ENCODE measurements at regions not wholly inside any gene's neighbourhood (a gene's known extent, or its start where the extent isn't known, plus 50 kb on each side); places are given as distances from the start of the nearest gene placed in this dataset.

- Histone ChIP-seq H3K4me1 (ENCODE audit: control insufficient read depth, insufficient read depth, low read length) (no peaks in the 10 kb centered on the region), H3K27ac (ENCODE audit: extremely low read depth, low read depth, low read length) (no peak overlapping the region), H3K9me3 (ENCODE audit: control insufficient read depth, insufficient read depth, low read depth, low read length) (no peaks in the 10 kb centered on the region), H3K36me3 (ENCODE audit: control insufficient read depth in 2 of 2, insufficient read depth in 1 of 2, low read length in 2 of 2) (no peaks in the 10 kb centered on the region), H3K4me3 (ENCODE audit: low read depth, low read length) (no peak overlapping the region)
- TF ChIP-seq KLF1 (tag by site-specific recombination; IDR thresholded peaks at IDR 0.05) (no peak), ZNF140 (tag by site-specific recombination; IDR thresholded peaks at IDR 0.05) (no peak), ZNF626 (tag by site-specific recombination; IDR thresholded peaks at IDR 0.05) (no peak), ZBTB20 (tag by site-specific recombination; IDR thresholded peaks at IDR 0.05) (no peak), ZNF707 (tag by site-specific recombination; IDR thresholded peaks at IDR 0.05) (no peak)
- ChIA-PET CTCF (no interaction called here), POLR2A (no interaction called here)
These were observed 183.9 kb downstream of the ETNK1 start for GRCh38 chr12:22808860-22809259.

GRCh38 chr12:22810036-22810435 is 185.1 kb downstream of the ETNK1 start:
- no peaks in the 10 kb centered on the region for H3K4me1 ChIP-seq (ENCODE audit: control insufficient read depth, insufficient read depth, low read length)
- H3K36me3 ChIP-seq (ENCODE audit: control insufficient read depth in 2 of 2, insufficient read depth in 1 of 2, low read length in 2 of 2) = no peaks in the 10 kb centered on the region
- H3K27ac ChIP-seq (ENCODE audit: extremely low read depth, low read depth, low read length) = no peak overlapping the region
- POLR2A ChIA-PET = no interaction called here
- CTCF ChIA-PET = interaction anchor here (0.6 kb wide), 1 partner anchor 306 kb away, joined by 3 read pairs; no protein-coding TSS in a partner anchor
- no peaks in the 10 kb centered on the region for H3K9me3 ChIP-seq (ENCODE audit: control insufficient read depth, insufficient read depth, low read depth, low read length)
- no peak for TF ChIP-seq ZNF155 (tag by site-specific recombination; IDR thresholded peaks at IDR 0.05)
- H3K4me3 ChIP-seq (ENCODE audit: low read depth, low read length) = no peak overlapping the region

GRCh38 chr12:22812531-22812930 is 187.6 kb downstream of the ETNK1 start:
- H3K36me3 ChIP-seq (ENCODE audit: control insufficient read depth in 2 of 2, insufficient read depth in 1 of 2, low read length in 2 of 2) = no peaks in the 10 kb centered on the region
- ChIA-PET POLR2A (no interaction called here), CTCF (no interaction called here)
- TF ChIP-seq ZNF404 (tag by site-specific recombination; IDR thresholded peaks at IDR 0.05) (no peak), ZNF354C (tag by site-specific recombination; IDR thresholded peaks at IDR 0.05; ENCODE audit: borderline replicate concordance, low read depth) (no peak), ZNF114 (tag by site-specific recombination; IDR thresholded peaks at IDR 0.05) (no peak), ZNF549 (tag by site-specific recombination; IDR thresholded peaks at IDR 0.05) (no peak), PATZ1 (tag by site-specific recombination; IDR thresholded peaks at IDR 0.05) (no peak), ZBTB17 (tag by site-specific recombination; IDR thresholded peaks at IDR 0.05) (no peak), GLIS2 (tag by site-specific recombination; IDR thresholded peaks at IDR 0.05) (no peak), TSHZ1 (tag by site-specific recombination; IDR thresholded peaks at IDR 0.05; ENCODE audit: borderline replicate concordance) (no peak), ZNF223 (tag by site-specific recombination; IDR thresholded peaks at IDR 0.05) (no peak), ZNF510 (tag by site-specific recombination; IDR thresholded peaks at IDR 0.05; ENCODE audit: insufficient replicate concordance) (no peak), ZNF654 (tag by site-specific recombination; IDR thresholded peaks at IDR 0.05; ENCODE audit: low read depth) (no peak), ZNF214 (tag by site-specific recombination; IDR thresholded peaks at IDR 0.05; ENCODE audit: borderline replicate concordance) (no peak), ZNF157 (tag by site-specific recombination; IDR thresholded peaks at IDR 0.05) (no peak), ZNF791 (tag by site-specific recombination; IDR thresholded peaks at IDR 0.05) (no peak), ZNF335 (tag by site-specific recombination; conservative IDR thresholded peaks at IDR 0.05) (no peak), ZXDB (tag by site-specific recombination; IDR thresholded peaks at IDR 0.05) (no peak), ZNF112 (tag by site-specific recombination; IDR thresholded peaks at IDR 0.05) (no peak), KLF1 (tag by site-specific recombination; IDR thresholded peaks at IDR 0.05) (no peak), CTCF (tag by site-specific recombination; IDR thresholded peaks at IDR 0.05) (no peak)
- H3K4me3 ChIP-seq (ENCODE audit: low read depth, low read length) = no peak overlapping the region
- no peaks in the 10 kb centered on the region for H3K9me3 ChIP-seq (ENCODE audit: control insufficient read depth, insufficient read depth, low read depth, low read length)
- H3K27ac ChIP-seq (ENCODE audit: extremely low read depth, low read depth, low read length) = no peak overlapping the region
- no peaks in the 10 kb centered on the region for H3K4me1 ChIP-seq (ENCODE audit: control insufficient read depth, insufficient read depth, low read length)
